NCI-H187 (cell line): ENCODE measurements at regions not wholly inside any gene's neighbourhood (a gene's known extent, or its start where the extent isn't known, plus 50 kb on each side); places are given as distances from the start of the nearest gene placed in this dataset.
A peak's percentile ranks its signal among the peaks of the same experiment; 100 is the strongest.
"Not testable (repeated sequence)": the region's sequence is repeated elsewhere in the genome, so short reads cannot be mapped to it uniquely, and the experiment has no call there.

Experiments used
- DNase-seq, 2 experiments: peaks; one replicate each; lab custom pipeline; 2025; lab: John Stamatoyannopoulos, UW

DNA sequence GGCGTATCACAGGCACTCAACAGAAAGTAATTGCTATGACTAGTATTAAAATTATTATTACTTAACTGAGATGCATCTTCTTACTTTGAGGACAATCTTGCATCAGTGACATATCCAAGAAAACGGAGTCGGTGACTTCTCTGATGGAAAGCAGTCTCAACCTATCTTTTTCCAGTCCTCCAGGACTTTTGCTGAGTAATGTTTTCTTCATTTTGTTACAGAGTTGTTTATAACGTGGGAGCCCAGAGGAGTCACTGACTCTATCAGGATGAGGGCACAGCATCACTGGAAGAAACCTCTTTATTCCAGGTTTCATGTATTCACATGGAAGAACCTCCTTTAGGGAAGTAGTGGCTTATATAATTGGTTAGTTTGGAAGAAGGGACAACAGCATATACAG lies 51.5 kb upstream of the MELK start:
- DNase-seq, result no peak

DNA sequence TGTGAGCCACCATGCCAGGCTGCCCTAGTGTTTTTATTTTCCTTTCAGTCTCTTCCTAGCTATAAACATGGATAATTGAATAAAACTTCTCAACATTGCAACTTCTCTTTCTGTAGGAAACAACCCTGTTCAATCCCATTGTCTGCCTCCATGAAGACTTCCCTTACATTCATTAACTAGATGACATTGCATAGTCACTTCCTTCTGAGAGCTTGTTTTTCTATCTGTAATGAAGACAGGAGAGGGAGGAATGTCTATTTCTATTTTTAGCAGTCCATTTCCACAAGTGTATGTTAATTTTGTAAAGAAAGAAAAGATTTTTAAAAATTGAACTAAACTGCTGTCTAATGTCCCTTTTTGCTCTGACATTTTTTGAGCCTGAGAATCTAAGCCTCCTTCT lies 55.6 kb upstream of the MELK start:
- DNase-seq, result no peak

DNA sequence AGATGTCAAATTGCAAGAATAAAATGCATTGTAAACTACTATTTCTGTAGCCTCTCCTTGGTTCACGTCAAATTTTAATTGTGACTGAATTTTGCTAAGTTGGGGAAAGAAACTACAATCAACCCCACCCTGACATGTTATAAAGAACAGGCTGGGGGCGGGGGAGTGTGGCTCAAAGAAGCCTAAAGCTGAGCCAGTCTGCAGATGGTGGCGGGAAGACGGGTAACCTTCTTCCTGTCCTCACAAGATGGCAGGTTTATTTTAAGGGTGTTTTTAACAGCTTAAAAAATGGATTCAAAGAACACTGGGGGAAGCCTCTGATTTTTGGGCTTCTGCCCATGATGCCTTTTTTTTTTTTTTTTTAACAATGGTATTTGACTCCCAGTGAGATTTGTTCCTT lies 68.5 kb upstream of the MELK start:
- DNase-seq, result no peak

DNA sequence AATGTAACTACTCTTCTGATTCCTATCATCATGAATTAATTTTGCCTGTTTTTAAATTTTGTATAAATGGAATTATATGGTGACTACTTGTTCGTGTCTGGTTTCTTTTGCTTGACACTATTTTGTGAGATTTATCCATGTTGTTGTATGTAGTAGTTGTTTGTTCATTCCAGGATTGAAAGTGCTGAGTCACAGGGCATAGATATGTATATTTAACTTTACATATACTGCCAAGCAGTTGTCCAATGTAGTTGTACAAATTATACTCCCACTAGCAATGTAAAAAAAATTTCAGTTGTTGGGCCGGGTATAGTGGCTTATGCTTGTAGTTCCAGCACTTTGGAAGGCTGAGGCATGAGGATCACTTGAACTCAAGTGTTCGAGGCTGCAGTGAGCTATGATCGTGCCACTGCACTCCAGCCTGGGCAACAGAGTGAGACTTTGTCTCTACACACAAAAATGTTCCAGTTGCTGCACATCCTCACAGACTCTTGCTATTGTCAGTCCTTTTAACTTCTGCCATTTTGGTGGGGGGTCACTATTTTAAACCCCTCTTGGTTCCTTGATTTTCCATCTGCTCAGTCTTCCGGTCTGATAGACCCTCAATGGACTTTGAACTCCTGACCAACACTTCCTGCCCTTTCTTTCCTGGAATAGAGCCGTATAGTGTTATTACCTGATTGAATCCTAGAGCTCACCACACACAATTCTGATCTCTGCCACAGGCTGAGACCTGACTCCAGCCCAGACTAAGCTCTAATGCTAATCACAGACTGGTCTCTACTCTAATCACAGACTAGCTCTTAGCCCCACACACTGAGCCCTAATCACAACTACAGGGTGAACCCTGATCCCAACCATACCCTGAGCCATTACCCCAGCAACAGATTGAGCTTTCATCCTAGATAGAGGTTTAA lies 69.3 kb upstream of the MELK start:
- DNase-seq, result no peak

DNA sequence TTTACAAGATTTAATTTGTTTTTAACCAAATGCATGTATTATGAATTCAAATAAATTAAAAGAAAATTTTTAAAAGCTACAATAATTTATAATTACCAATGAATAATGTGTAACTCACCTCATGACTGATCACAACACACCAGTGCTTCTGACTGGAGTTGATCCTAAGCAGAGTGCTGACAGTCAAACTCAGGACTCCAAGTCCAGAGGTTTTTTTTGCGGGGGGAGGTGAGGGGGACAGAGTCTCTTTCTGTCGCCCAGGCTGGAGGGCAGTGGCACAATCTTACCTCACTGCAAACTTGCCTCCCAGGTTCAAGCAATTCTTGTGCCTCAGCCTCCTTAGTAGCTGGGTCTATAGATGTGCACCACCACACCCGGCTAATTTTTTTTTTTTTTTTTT lies 71.0 kb upstream of the MELK start:
- no peak for DNase-seq

DNA sequence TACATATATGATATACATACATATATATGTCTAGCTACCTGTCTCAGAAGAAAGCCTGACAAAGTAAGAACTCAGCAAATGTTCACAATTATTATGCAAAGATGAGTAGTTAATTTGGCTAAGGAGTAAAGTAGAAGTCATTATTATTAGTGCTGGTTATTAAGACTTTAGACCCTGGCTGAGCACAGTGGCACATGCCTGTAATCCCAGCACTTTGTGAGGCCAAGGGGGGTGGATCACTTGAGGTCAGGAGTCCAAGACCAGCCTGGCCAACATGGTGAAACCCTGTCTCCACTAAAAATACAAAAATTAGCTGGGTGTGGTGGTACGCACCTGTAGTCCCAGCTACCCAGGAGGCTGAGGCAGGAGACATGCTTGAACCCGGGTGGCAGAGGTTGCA lies 71.8 kb upstream of the MELK start:
- DNase-seq, result not testable (repeated sequence)

DNA sequence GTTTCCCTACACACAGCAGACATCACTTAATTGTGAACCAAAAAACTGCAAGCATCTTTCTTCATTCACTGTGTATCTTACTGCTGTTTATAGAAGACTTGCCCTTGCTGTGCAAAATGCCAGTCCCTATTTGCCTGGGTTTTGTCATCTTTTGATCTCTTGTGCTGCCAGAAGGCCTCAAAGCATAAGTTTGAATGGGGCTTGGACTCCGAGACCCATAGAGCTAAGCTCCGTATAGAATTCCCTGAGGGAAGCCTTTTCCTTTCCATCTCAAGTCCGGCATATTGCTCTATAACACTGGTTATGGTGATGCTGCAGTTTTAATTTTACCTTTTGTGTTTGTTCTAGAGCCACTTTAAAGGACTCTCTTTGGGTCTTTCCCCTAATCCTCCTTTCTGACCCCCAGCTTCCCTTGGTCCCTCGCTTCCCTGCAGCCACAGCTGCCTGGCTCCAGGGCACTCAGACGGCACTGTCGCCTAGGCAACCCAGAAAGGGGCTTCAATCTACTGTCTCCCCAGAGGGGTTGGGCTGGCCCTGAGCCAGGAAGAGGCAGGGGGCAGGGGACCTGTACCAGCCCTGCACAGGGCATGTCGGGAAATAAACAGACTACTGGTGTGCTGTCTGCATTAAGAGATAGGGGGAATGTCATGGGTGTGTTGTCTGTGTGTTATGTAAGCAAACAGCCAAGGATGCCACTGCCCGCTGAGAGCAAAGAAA lies 73.4 kb upstream of the MELK start:
- DNase-seq, result peak; percentile 63

DNA sequence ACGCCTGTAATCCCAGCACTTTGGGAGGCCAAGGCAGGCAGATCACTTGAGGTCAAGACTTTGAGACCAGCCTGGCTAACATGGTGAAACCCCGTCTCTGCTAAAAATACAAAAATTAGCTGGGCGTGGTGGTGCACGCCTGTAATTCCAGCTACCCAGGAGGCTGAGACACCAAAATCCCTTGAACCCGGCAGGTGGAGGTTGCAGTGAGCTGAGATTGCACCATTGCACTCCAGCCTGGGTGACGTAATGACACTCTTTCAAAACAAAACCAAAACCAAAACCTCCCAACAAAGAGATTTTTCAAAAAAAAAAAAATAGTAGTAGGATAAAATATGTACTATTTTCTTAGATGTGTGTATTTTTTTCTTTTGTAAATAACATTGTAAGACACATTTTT lies 79.1 kb upstream of the MELK start:
- not testable (repeated sequence) for DNase-seq

DNA sequence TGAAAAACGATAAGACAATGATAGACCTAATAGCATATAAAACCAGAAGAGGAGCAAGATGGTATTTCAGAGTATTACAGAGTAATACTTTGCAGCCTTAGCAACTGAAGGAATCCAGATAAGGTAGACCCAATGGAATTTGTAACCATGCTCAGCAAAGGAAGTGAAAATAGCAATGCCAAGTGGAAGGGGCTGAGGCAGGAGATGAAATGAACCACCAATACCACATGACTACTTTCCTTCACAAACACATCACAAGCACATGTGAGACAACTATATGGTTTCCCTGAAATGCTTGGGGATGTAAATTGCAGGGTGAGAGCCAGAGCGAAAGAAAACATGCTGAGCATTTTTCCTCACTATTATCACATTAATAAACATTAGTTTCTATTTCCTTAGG lies 79.8 kb upstream of the MELK start:
- DNase-seq, result no peak

DNA sequence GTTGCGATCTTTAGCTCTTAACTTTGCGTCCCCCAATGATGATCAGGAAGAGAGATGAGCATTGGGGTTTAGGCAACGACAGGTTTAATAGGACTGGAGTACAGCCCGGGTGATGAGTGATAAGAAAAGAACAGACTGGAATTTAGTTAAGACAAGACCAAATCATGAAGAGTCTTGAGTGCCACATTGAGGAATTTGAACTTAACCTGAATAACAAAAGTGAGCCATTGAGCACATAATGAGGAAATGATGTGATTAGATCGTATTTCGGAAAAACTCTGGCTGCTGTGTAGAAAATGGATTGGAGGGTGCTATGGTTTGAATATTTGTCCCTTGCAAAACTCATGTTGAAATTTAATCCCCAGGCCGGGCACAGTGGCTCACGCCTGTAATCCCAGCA lies 83.2 kb upstream of the MELK start:
- no peak for DNase-seq

DNA sequence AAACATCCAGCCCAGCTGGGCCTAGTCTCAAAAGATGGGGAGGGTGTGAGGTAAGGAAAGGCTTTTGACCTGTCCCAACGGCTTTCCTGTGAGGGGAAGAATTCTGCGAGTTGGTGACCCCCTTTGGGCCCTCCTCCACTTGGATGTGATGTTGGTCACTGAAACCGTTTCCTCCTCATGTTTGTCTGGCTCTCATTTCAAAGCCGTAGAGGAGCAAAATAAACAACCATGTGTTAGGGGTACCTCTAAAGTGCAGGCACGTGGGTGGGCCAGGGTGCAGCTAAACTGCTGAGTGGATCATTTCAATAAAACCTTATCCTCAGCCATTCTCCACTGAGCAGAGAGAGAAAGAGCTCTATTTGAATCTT lies 84.3 kb upstream of the MELK start:
- no peak for DNase-seq

DNA sequence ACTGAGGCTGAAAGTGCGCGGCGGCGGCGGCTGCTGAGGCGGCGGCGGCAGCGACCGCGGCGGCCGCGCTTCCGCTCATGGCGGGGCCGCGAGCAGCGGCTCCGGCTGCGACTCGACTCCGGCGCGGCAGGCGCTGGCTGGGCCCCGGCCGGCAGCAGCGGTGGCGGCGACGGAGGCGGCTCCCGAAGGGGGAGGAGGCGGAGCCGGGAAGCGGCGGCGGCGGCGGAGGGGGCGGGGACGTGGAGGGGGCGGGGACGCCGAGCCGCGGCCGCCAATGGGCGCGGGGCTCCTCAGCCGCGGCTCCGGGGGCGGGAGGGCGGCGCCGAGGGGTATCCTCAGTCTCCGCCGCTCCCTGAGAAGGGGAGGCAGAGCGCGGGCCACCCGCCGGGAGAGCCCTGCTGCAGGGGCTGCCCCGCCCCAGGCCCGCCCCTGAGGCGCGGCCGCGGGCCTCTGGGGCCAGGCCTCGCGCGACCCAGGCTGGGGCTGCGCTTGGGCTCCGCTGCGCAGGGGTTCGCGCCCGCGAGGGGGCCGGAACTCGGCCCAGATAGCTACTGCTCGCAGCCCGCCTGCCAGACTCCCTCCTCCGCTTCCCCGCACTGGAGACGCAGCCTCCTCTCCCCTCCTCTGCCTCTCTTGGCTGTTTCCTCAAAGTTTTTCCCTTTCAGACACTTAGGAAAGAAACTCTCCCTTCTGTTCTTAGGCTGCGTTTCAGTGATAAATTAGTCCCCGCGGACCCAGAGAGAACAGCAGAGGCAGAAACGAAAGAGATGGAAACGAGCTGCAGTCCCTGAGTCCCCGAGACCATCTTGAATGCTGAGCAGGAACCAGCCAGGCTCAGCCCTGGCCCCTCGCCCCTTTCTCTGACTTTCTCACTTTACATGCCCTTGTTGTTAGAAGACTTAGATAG lies 85.0 kb upstream of the MELK start:
- peak; percentile 31 to 57 for DNase-seq

DNA sequence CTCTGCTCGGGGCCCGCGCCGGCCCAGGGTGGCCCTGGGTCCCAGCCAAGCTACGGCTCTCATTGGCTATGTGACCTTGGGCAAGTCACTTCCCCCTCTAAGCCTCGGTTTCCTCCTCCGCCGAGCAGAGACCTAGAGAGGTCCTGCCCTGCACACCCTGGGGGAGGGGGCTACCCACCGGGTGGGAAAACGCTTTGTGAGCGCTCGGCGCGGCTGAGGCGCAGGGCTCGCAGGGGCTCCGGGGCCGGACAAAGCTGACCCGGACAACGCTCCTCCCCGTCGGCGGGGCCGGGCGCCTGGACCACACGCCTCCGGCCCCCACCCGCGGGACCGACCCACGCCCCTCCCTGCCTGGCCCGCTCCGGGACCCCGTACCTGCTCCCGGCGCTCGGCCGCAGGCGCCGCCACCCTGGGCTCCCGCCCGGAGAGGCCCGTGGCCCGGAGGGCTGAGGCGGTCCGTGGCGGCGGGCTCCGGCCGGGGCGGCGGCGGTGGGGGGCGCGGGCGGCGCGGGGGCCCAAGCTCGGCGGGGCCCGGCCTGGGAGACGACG lies 85.7 kb upstream of the MELK start:
- DNase-seq, result no peak

DNA sequence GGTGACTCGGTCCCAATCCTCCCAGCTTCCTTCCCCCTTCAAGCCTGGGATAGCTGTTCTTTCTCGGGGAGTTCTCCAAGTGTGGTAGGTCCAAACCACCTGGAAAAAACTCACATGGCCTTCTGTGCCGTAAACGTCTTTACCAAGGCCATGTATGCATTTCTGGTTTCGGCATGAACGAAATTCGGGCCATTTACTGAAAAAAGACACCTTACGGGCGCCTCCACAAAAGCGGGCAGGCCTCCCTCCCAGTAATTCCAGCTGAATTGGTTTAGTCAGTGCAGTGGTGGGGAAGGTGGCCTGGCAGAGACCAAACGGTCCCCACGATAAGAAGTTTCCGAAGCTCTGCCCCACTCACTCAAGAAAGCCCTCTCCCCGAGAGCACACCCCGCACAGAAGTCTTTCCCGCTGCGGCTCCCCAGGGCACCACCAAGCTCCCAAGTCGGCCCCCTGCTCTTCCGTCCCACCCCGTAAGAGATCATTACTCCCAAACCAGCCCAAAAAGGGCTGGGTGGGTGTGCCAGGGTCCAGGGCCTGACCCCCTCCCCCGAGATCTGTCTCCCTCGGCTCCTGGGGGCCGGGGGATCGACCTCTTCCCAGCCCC lies 86.3 kb upstream of the MELK start:
- no peak for DNase-seq

DNA sequence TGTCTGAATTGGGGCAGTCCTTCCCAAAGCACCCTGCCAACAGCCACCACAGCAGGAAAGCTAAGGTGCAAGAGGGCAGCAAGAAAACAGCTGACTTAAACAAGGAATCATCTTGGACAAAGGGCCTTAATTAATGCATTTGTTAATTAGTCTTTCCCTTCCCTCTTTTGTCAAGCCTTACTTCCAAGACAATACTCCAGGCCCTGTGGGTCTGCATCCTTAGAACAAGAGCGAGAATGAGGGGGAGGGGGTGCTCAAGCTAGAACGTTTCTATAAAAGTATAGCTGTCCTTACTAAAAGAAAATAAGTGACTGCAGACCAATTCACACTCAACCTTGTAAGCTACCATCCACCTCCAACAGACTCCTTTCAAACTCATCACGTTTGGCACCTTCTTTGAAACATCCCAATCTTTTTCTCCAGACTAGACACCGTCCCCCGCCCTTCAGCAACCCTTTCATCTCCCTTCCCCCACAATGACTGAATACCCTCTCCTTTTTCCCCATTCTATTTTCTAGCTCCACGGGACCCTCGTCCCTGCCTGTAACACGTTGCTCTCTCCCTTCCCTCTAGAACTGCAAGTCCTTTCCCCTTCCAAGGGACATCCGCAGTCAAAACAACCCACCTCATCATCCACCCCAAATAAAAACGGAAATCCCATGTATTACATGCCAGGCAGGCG lies 85.7 kb upstream of the RNF38 start:
- DNase-seq, result no peak

DNA sequence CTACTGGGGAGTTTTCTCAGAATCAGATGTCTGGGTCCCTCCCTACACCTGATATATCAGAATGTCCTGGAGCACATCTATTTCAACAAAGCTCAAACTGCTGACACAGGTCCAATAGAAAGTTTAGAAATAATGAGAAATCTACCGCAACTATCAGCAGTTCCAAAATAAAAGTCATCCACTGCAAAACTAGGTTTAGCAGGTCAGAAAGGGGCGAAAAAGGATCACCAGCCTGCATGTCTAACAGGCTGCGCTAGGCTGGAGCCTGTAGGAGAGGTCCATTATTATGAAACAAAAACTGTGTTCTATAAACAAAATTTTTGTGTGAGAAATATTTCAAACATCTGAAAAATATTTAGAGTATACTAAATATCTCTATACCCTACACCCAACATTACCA lies 84.1 kb upstream of the RNF38 start:
- no peak for DNase-seq

DNA sequence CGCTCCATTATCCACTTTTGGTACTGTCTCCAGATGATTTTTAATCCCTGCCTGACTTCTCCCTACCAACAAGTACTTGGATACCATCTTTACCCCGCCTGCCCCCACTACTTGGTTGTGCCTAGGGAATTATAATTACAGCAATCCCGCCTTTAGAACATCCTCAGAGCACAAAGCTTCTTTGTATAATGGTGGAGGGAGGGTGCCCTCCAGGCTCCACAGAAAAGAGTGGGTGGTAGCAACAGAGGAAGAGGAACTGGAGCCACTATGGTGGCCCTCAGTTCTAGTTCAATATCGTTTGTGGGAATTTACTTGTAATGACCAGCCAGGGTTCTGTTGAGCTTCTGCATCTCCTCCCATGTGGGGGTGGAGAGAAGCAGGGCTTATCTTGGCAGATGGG lies 79.0 kb upstream of the RNF38 start:
- DNase-seq, result no peak

DNA sequence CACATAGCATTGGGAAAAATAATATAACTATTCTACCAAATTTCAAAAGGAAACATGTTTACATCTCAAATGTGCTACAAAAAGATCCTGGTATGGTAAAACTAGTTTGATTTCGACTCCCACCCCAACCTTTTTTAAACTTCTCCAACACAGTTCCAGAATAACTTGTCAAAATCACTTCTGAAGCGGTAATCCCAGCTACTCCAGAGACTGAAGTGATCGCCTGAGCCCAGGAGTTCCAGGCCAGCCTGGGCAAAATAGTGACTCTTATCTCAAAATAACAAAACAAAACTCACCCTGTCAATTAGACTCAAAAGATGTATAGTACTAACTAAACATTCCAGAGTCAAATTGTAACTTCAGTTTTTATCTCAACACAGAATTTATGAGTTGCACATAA lies 71.3 kb upstream of the RNF38 start:
- no peak for DNase-seq

DNA sequence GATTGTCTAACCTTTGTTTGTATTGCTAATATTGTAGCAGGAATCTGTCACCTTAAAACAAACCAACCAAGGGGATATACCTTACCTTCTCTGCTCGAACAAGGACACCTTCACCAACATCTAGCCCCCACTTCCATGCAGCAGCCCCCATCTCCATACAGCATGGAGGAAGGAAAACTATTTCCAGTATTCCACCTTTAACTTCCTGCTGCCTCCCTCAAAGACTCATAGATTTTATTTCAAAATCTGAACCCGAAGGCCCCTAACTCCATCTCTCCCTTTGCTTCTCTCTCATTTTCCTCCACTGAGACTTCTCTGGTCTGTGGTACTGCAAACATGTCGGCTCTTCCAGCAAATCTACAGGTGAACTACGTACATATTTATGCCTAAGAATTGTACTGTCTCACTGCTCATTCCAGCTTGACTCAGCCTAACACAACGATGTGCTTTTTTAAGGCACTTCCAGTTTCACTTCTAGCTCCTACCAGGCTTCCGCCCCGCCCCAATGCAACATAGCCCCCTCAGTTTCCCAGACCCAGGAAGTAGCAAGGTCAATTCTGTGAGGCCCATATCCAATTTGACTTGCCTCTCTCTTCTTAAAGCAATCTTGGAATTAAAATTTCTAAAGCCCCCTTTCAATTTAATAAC lies 70.7 kb upstream of the RNF38 start:
- DNase-seq, result no peak

DNA sequence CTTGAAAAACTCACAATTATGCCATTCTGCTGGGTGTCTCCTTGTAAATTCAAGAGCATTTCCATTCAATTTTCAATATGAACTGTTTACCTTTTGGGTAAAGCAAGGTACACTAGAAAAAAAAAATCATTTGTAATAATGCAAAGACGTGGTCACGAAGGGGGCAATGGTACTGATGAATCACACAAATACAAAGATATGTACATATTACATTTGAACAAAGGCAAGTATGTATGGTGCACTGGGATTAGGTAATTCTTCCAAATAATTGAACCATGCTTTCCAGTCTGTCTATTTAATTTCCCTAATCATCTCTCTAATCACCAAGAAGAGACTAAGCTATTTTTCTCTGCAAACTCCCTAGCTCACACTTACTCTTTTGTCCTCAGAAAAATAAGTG lies 63.4 kb upstream of the RNF38 start:
- DNase-seq, result no peak

DNA sequence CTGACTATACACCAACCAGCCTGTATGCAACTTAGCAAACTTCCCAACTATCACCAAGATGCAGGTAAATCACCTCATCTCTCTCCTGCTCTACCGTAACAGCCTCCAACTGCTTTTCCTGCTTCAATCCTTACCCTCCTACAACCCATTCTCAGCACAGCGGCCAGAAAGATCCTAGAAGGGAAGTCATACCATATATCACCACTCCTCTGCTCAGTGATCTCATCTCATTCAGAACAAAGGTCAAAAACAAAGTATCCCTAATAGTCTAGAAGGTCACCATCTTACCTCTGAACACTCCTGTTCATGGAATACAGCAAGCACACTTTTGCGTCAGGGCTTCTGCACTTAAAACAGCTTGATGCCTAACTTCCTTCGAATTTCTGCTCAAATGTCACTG lies 62.2 kb upstream of the RNF38 start:
- DNase-seq, result no peak
